ENCODE measurements at regions not wholly inside any gene's neighbourhood (a gene's known extent, or its start where the extent isn't known, plus 50 kb on each side); places are given as distances from the start of the nearest gene placed in this dataset.

GRCh38 chr18:27656905-27657304, 471.8 kb upstream of the CHST9 start:
- TF ChIP-seq CTCF (IDR thresholded peaks at IDR 0.05; ENCODE audit: insufficient read depth, low read depth, low read length) (no peak), EZH2 (IDR thresholded peaks at IDR 0.05; ENCODE audit: insufficient read depth, low read length) (no peak)

Data from astrocyte (in vitro differentiated cells and primary cell).